SKM-1 (cell line): ENCODE measurements at regions not wholly inside any gene's neighbourhood (a gene's known extent, or its start where the extent isn't known, plus 50 kb on each side); places are given as distances from the start of the nearest gene placed in this dataset.

Experiments used
- DNase-seq: peaks from one replicate; lab custom pipeline; 2025; ENCODE audit not compliant: unreplicated experiment; lab: John Stamatoyannopoulos, UW

- DNase-seq = no peak
Observed at GRCh38 chr14:62244221-62244620, 482.0 kb downstream of the SNAPC1 start.

GRCh38 chr14:62247266-62247665 lies 485.0 kb downstream of the SNAPC1 start:
- no peak for DNase-seq

GRCh38 chr14:62251237-62251636 lies 489.0 kb downstream of the SNAPC1 start:
- DNase-seq = no peak

GRCh38 chr14:62253171-62253570 lies 491.0 kb downstream of the SNAPC1 start:
- DNase-seq = no peak

GRCh38 chr14:62253911-62254310 lies 491.7 kb downstream of the SNAPC1 start:
- DNase-seq = no peak

GRCh38 chr14:62269204-62269603 lies 507.0 kb downstream of the SNAPC1 start:
- no peak for DNase-seq

- no peak for DNase-seq
Observed at GRCh38 chr14:62270236-62270635, 508.0 kb downstream of the SNAPC1 start.

GRCh38 chr14:62280366-62280765 lies 518.1 kb downstream of the SNAPC1 start:
- DNase-seq = no peak

GRCh38 chr14:62283837-62284236 lies 521.6 kb downstream of the SNAPC1 start:
- DNase-seq = no peak

GRCh38 chr14:62289471-62289870 lies 527.3 kb downstream of the SNAPC1 start:
- DNase-seq = no peak

GRCh38 chr14:62301080-62301479 lies 538.9 kb downstream of the SNAPC1 start:
- no peak for DNase-seq

GRCh38 chr14:62301911-62302310 lies 539.7 kb downstream of the SNAPC1 start:
- DNase-seq = no peak

GRCh38 chr14:62303437-62303836 lies 541.2 kb downstream of the SNAPC1 start:
- DNase-seq = no peak

- DNase-seq = no peak
Observed at GRCh38 chr14:62304257-62304656, 542.0 kb downstream of the SNAPC1 start.

GRCh38 chr14:62307844-62308243 lies 545.6 kb downstream of the SNAPC1 start:
- no peak for DNase-seq

GRCh38 chr14:62308316-62308715 lies 546.1 kb downstream of the SNAPC1 start:
- no peak for DNase-seq

GRCh38 chr14:62308891-62309290 lies 546.7 kb downstream of the SNAPC1 start:
- DNase-seq = no peak

GRCh38 chr14:62313212-62313611 lies 551.0 kb downstream of the SNAPC1 start:
- DNase-seq = no peak

- no peak for DNase-seq
Observed at GRCh38 chr14:62314221-62314620, 552.0 kb downstream of the SNAPC1 start.

- no peak for DNase-seq
Observed at GRCh38 chr14:62314871-62315270, 552.7 kb downstream of the SNAPC1 start.

GRCh38 chr14:62315631-62316030 lies 553.4 kb downstream of the SNAPC1 start:
- no peak for DNase-seq

GRCh38 chr14:62322216-62322615 lies 560.0 kb downstream of the SNAPC1 start:
- no peak for DNase-seq

- no peak for DNase-seq
Observed at GRCh38 chr14:62329427-62329826, 567.2 kb downstream of the SNAPC1 start.

- no peak for DNase-seq
Observed at GRCh38 chr14:62347562-62348011, 585.4 kb downstream of the SNAPC1 start.
